Activated CD8-positive, alpha-beta T cell treated with anti-CD3 and anti-CD28 coated beads, Interleukin-2, amount 10 ng/mL, durations not matched to agents 7 days and 5 days (primary cell): ENCODE measurements at regions not wholly inside any gene's neighbourhood (a gene's known extent, or its start where the extent isn't known, plus 50 kb on each side); places are given as distances from the start of the nearest gene placed in this dataset.

ENCODE experiments used
- ATAC-seq: fragments of 150-1000 bp; cut with Tn5 transposase; one replicate; pipeline ENCODE4 v1.10.0; 2021; ENCODE audit warnings: moderate library complexity
- CTCF ChIA-PET: fragments of 350-600 bp; sonication (Branson Sonifier 250); formaldehyde crosslinking; loops from one replicate; lab custom pipeline; 2021; ENCODE audit warnings: antibody characterized with exemption; lab: Charles Lee
- POLR2A ChIA-PET: fragments of 350-600 bp; sonication (Branson Sonifier 250); formaldehyde crosslinking; loops from one replicate; lab custom pipeline; 2021; ENCODE audit warnings: antibody characterized with exemption; lab: Charles Lee
- DNase-seq: peaks from one replicate; pipeline ENCODE4 v3.0.0-alpha.2; 2020
- H3K27ac Mint-ChIP-seq: one replicate; pipeline ENCODE4 v1.8.0; 2021; ENCODE audit warnings: mild to moderate bottlenecking, mixed read lengths
- H3K27me3 Mint-ChIP-seq: one replicate; pipeline ENCODE4 v1.8.0; 2021; ENCODE audit warnings: low read depth, mixed read lengths
- H3K36me3 Mint-ChIP-seq: one replicate; pipeline ENCODE4 v1.8.0; 2021; ENCODE audit warnings: low read depth, mixed read lengths
- H3K4me1 Mint-ChIP-seq: one replicate; pipeline ENCODE4 v1.8.0; 2021; ENCODE audit warnings: low read depth, mixed read lengths
- H3K4me3 Mint-ChIP-seq: one replicate; pipeline ENCODE4 v1.8.0; 2021; ENCODE audit warnings: mild to moderate bottlenecking, mixed read lengths
- H3K9me3 Mint-ChIP-seq: one replicate; pipeline ENCODE4 v1.8.0; 2022; ENCODE audit warnings: mixed read lengths; ENCODE audit not compliant: insufficient read depth

DNA sequence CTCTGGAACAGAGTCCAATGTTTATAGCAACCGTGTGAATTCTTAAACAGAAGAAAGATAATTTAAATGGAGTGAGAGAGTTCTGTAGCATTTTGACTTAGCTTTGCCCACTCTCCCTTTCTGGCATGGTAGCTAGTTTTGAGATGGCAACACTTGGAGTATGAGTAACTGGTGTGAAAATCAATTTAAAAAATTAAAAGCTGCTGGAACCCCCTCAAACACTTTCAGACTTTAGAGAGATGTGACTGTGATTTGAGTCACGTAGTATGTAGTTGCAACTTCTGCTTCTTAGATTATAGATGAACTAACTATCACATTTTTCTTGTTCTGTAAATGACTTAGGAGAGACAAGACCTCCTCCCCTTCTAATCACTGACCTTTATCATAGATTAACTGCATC is 2309.5 kb upstream of the C9orf72 start:
- no peak for DNase-seq
- Mint-ChIP-seq H3K27me3 (no peaks in the 10 kb centered on the region), H3K27ac (no peak overlapping the region), H3K36me3 (no peaks in the 10 kb centered on the region), H3K4me3 (no peak overlapping the region), H3K9me3 (no peaks in the 10 kb centered on the region), H3K4me1 (no peaks in the 10 kb centered on the region)
- no peak for ATAC-seq
- ChIA-PET POLR2A (no interaction called here), CTCF (no interaction called here)

DNA sequence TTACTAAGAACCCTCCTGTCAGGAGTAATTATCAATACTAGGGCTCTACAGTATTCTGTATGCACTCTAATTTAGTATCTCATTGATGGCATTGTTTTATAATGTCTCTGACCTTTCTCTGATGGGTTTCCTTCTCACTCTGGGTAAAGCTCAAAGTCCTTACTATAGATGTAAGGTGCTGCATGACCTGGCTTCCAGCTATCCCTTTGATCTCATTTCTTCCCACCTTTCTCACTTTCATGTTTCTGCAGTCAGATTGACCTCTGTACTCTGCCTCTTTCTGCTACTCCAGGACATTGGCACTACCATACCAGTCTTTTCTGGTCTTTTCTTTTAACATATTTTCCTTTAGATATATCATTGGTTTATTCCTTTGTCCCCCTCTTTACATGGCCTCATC is 2332.8 kb upstream of the C9orf72 start:
- no peak for ATAC-seq
- ChIA-PET CTCF (no interaction called here), POLR2A (no interaction called here)
- no peak overlapping the region for H3K4me3 Mint-ChIP-seq
- H3K4me1 Mint-ChIP-seq, result no peaks in the 10 kb centered on the region
- no peak for DNase-seq
- H3K36me3 Mint-ChIP-seq, result no peaks in the 10 kb centered on the region
- H3K9me3 Mint-ChIP-seq, result no peaks in the 10 kb centered on the region
- no peaks in the 10 kb centered on the region for H3K27me3 Mint-ChIP-seq
- no peak overlapping the region for H3K27ac Mint-ChIP-seq

DNA sequence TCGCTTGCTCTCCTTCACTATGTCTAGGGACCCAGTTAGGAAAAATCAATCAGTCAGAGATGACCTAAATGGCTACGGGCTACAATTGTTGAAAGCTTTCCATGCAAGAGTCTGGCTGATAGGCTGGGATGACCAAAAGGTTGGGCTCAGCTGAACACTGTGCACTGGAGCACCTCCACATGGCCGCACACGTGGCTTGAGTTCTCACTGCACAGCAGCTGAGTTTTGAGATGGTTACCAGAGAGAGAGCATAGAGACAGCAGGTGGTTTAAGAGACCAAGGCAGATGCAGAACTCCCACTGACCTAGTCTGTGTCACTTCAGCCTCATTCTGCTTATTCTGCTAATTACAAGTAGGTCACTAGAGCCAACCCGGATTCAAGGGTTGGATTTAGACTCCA is 2354.8 kb upstream of the C9orf72 start:
- H3K27ac Mint-ChIP-seq, result no peak overlapping the region
- ATAC-seq (no peak), DNase-seq (no peak)
- ChIA-PET CTCF (no interaction called here), POLR2A (no interaction called here)
- no peaks in the 10 kb centered on the region for H3K36me3 Mint-ChIP-seq
- H3K27me3 Mint-ChIP-seq, result no peaks in the 10 kb centered on the region
- H3K4me3 Mint-ChIP-seq, result no peak overlapping the region
- H3K4me1 Mint-ChIP-seq, result no peaks in the 10 kb centered on the region
- peaks cover 6% of the 10 kb centered on the region for H3K9me3 Mint-ChIP-seq

DNA sequence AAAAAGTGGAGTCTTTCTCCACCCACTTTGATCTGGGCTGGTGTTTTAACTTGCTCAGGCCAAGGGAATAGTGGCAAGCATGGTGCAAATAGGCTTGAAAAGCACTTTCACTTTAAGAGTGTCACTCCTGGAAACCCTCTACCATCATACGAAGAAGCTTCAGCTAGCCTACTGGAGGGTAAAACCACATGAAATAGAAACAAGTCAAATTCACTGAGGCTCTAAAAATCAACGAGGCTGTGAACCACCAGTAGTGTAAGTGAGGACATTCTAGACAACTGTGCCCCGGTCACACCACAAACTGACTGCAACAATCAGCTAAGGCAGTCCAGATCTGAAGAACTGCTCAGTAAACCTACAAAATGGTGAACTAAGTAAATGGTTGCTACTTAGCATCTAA is 2366.3 kb upstream of the C9orf72 start:
- Mint-ChIP-seq H3K27me3 (no peaks in the 10 kb centered on the region), H3K9me3 (peaks cover 13% of the 10 kb centered on the region), H3K27ac (no peak overlapping the region), H3K4me1 (no peaks in the 10 kb centered on the region), H3K4me3 (no peak overlapping the region), H3K36me3 (no peaks in the 10 kb centered on the region)
- CTCF ChIA-PET, result no interaction called here
- POLR2A ChIA-PET, result interaction anchor here (0.6 kb wide), 1 partner anchor 22 kb away, joined by 4 read pairs; no protein-coding TSS in a partner anchor
- ATAC-seq, result no peak
- DNase-seq, result no peak

DNA sequence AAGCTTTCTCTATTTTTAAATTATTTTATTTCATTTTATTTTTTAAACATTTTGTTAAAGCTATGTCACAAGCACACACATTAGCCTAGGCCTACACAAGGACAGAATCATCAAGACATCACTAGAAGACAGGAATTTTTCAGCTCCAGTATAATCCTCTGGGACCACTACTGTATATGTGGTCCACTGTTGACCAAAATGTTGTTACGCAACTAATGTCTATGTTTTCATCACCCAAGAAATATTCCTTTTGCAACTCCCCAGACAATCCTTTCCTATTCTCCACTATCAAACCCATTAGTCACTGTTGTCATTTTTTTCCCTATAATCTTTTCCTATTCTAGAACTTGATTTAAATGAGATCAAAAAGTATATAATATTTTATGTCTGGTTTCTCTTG is 2371.7 kb upstream of the C9orf72 start:
- no peak for ATAC-seq
- H3K4me3 Mint-ChIP-seq, result no peak overlapping the region
- no peaks in the 10 kb centered on the region for H3K36me3 Mint-ChIP-seq
- no peak overlapping the region for H3K27ac Mint-ChIP-seq
- no peak for DNase-seq
- no peaks in the 10 kb centered on the region for H3K27me3 Mint-ChIP-seq
- ChIA-PET CTCF (no interaction called here), POLR2A (no interaction called here)
- peaks cover 5% of the 10 kb centered on the region for H3K9me3 Mint-ChIP-seq
- H3K4me1 Mint-ChIP-seq, result no peaks in the 10 kb centered on the region

DNA sequence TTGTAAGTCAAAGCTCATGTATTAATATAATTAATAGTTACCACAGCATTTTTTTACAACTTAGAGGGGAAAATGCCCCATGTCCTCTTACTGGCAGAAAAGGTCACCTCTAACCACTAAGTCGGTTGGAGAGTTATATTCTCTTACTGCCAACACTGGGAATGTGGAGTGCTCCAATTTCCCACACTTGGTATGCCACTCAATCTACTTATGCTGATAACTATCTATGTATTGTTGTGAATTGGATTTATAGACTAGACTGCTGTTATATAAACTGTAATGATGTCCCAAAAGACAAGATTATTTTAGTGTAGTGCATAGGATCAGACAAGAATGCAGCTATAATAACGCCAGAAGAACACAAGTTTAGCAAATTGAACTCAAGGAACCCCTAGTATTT is 2385.2 kb upstream of the C9orf72 start:
- Mint-ChIP-seq H3K27ac (no peak overlapping the region), H3K27me3 (no peaks in the 10 kb centered on the region), H3K9me3 (no peaks in the 10 kb centered on the region), H3K36me3 (no peaks in the 10 kb centered on the region), H3K4me1 (no peaks in the 10 kb centered on the region), H3K4me3 (no peak overlapping the region)
- DNase-seq (no peak), ATAC-seq (no peak)
- POLR2A ChIA-PET, result no interaction called here
- CTCF ChIA-PET, result no interaction called here

DNA sequence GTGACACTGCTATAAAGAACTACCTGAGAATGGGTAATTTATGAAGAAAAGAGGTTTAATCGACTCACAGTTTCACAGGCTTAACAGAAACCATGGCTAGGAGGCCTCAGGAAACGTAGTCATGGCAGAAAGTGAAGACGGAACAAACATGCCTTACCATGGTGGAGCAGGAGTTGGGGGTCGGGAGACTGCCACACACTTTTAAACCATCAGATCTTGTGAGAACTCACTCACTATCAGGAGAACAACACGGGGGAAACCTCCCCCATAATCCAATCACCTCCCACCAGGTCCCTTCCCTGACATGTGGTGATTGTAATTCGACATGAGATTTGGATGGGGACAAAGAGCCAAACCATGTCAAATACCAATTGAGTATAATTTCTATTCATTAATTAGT is 2392.6 kb upstream of the C9orf72 start:
- Mint-ChIP-seq H3K36me3 (no peaks in the 10 kb centered on the region), H3K4me1 (no peaks in the 10 kb centered on the region), H3K4me3 (no peak overlapping the region), H3K27me3 (no peaks in the 10 kb centered on the region), H3K27ac (no peak overlapping the region), H3K9me3 (no peaks in the 10 kb centered on the region)
- ChIA-PET POLR2A (no interaction called here), CTCF (no interaction called here)
- ATAC-seq, result no peak
- no peak for DNase-seq

DNA sequence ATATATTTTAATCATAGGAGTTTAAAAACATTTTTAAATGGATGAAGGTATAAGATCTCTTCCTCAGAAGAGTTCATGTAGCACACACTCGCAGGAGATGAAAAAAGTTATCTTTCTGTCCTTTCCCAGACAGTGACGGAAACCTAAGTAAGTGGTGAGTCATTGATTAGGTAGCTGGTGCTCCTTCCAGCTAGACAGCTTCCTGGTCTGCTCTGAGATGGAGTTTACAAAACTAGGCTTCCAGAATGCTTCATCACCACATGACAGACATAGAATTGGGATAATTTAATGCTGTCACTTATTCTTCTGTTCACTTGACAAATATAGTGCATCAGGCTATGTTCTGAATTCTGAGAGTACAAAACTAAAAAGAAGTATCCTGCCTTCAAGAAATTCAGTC is 2393.0 kb upstream of the C9orf72 start:
- DNase-seq (no peak), ATAC-seq (no peak)
- H3K27ac Mint-ChIP-seq, result no peak overlapping the region
- ChIA-PET CTCF (no interaction called here), POLR2A (no interaction called here)
- no peaks in the 10 kb centered on the region for H3K36me3 Mint-ChIP-seq
- H3K4me3 Mint-ChIP-seq, result no peak overlapping the region
- no peaks in the 10 kb centered on the region for H3K27me3 Mint-ChIP-seq
- no peaks in the 10 kb centered on the region for H3K9me3 Mint-ChIP-seq
- no peaks in the 10 kb centered on the region for H3K4me1 Mint-ChIP-seq

DNA sequence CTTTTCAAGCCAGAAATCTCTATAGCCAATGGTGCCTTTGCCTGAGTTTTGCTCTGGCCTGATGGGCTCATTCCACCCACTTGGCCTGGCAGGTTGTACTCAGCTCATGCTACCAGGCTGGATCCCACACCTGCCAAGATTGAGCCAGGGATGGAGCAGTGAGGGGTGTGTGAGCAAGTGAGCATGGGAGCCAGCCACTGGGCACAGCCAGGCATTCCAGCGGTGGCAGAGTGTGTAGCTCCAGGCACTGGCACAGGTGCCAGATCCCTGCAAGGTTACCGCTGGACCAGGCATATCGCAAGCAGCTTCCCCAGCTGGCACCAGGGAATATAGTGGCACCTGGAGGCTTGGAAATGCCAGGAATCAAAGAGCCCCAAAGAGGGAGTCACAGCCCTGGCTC is 2395.6 kb upstream of the C9orf72 start:
- no peak overlapping the region for H3K27ac Mint-ChIP-seq
- ATAC-seq, result no peak
- ChIA-PET POLR2A (no interaction called here), CTCF (no interaction called here)
- no peak for DNase-seq
- H3K36me3 Mint-ChIP-seq, result no peaks in the 10 kb centered on the region
- H3K27me3 Mint-ChIP-seq, result no peaks in the 10 kb centered on the region
- H3K4me1 Mint-ChIP-seq, result no peaks in the 10 kb centered on the region
- no peaks in the 10 kb centered on the region for H3K9me3 Mint-ChIP-seq
- no peak overlapping the region for H3K4me3 Mint-ChIP-seq

DNA sequence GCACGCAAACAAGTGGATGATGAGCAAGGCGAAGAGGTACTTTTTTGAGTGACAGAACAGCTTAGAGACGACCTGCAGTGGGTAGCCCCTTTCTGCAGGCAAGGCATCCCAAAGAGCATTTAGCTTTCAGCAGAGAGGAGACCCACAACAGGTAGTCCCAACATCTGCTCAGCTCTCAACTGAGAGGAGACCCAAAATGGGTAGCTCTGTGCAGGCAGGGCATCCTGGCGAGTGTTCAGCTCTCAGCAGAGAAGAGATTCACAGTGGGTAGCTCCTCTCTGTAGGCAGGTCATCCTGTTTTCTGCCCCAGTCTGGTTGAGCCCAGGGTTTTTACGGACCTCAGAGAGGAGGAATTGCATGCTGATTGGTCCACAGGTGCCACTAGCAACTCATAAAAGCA is 2396.1 kb upstream of the C9orf72 start:
- DNase-seq (no peak), ATAC-seq (no peak)
- Mint-ChIP-seq H3K27me3 (no peaks in the 10 kb centered on the region), H3K36me3 (no peaks in the 10 kb centered on the region), H3K4me1 (no peaks in the 10 kb centered on the region), H3K9me3 (no peaks in the 10 kb centered on the region), H3K27ac (no peak overlapping the region), H3K4me3 (no peak overlapping the region)
- CTCF ChIA-PET, result no interaction called here
- POLR2A ChIA-PET, result no interaction called here

DNA sequence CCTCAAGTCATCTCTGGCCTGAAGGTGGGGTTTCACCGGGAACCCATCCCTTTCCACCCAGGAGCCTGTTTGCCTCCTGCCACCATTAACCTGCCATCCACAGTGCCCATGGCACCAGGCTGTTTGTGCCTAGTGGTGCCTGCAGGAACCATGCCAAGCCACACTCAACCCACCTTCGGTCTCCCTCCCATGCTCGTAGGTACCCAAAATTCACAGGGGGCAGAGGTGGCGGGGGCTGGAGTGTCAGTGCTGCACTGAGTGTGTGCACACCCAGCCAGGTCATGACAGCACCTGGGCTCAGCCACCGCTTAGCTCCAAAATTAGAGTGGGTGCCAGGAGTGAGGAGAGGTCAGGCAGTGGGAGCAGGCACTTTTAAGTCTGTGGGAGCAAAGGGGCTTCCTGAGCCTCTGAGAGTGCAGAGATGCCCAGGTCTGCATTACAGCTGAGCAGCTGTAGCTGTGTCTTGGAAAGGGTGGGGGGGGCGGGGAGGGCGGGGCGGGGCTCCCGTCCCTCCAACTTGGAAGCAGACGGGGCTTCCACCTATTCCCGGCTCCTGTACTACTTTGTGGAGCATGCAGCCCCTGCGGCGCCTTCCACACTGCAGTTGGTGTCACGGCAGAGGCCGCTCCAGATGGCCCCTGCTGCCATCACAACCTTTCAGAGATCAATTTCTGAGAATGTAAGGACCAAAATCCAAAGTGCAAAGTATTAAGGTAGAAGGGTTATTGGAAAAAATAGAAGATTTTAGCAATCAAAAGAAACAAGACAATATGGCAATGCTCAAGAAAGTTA is 2396.8 kb upstream of the C9orf72 start:
- ChIA-PET CTCF (no interaction called here), POLR2A (no interaction called here)
- Mint-ChIP-seq H3K27me3 (no peaks in the 10 kb centered on the region), H3K4me3 (no peak overlapping the region), H3K36me3 (no peaks in the 10 kb centered on the region), H3K27ac (no peak overlapping the region), H3K4me1 (no peaks in the 10 kb centered on the region), H3K9me3 (no peaks in the 10 kb centered on the region)
- no peak for ATAC-seq
- DNase-seq, result no peak

DNA sequence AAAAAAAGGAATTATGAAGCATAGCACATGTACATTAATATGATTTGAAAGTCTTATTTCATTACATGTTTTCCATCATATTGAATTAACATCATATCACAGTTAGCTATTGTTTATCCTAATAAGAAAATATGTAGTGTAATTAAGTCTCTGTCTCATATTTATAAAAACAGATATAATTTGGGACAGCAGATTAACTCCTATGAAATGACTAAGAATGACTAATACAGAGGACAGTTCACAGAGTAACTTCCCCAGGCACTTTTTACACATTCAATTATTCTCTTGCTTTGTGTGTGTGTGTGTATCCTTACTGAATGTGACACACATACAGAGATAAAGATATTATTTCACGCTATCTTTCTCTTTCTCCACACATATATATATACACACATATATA is 2400.9 kb upstream of the C9orf72 start:
- Mint-ChIP-seq H3K27ac (no peak overlapping the region), H3K27me3 (no peaks in the 10 kb centered on the region), H3K9me3 (no peaks in the 10 kb centered on the region), H3K4me3 (no peak overlapping the region), H3K4me1 (no peaks in the 10 kb centered on the region), H3K36me3 (no peaks in the 10 kb centered on the region)
- ChIA-PET POLR2A (no interaction called here), CTCF (no interaction called here)
- ATAC-seq, result no peak
- no peak for DNase-seq

DNA sequence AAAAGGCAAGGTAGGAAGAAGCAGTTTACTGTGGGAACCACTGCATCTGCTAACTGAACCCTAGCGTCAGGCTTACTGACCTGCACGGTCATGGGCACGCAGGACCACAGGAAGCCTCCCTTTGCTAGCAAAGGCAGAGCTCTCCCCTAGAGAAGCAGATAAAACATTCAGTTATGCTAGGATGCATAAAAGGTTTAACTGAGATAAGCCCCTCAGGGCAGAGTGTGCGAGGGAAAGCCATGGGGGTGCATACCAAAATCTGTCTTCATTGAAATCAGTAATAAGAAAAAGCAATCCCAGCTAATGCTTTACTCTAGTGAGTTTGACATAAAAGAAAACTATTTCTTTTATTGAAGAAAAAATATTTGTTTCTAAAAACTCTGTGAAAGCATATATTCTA is 2403.7 kb upstream of the C9orf72 start:
- no peaks in the 10 kb centered on the region for H3K9me3 Mint-ChIP-seq
- H3K27me3 Mint-ChIP-seq, result no peaks in the 10 kb centered on the region
- H3K36me3 Mint-ChIP-seq, result no peaks in the 10 kb centered on the region
- no peak for DNase-seq
- H3K4me1 Mint-ChIP-seq, result no peaks in the 10 kb centered on the region
- no peak overlapping the region for H3K27ac Mint-ChIP-seq
- no peak overlapping the region for H3K4me3 Mint-ChIP-seq
- POLR2A ChIA-PET, result no interaction called here
- no peak for ATAC-seq
- CTCF ChIA-PET, result no interaction called here
